ENCODE measurements at regions not wholly inside any gene's neighbourhood (a gene's known extent, or its start where the extent isn't known, plus 50 kb on each side); places are given as distances from the start of the nearest gene placed in this dataset.

GRCh38 chr11:70498976-70499801, 100.9 kb downstream of the CTTN start:
- Histone ChIP-seq H3K36me3 (replicated peaks in 1 of 2; ENCODE audit: control insufficient read depth in 1 of 2, insufficient read depth in 2 of 2, low read length in 1 of 2) (no peaks in the 10 kb centered on the region), H3F3A (replicated peaks; ENCODE audit: insufficient read depth) (no peaks in the 10 kb centered on the region), H2AFZ (ENCODE audit: low read depth) (no peak overlapping the region), H3K27ac (ENCODE audit: low read depth in 2 of 2, low read length in 1 of 2) (no peak overlapping the region; a peak in 1 of 4 replicates), H4K20me1 (ENCODE audit: insufficient read depth) (no peaks in the 10 kb centered on the region), H3K79me2 (ENCODE audit: insufficient read depth) (no peaks in the 10 kb centered on the region), H3K9me3 (no peaks in the 10 kb centered on the region), H3K27me3 (ENCODE audit: insufficient read depth) (no peaks in the 10 kb centered on the region), H3K4me3 (ENCODE audit: low read depth in 2 of 2, low read length in 1 of 2) (no peak overlapping the region), H3K4me2 (no peak overlapping the region), H3K9ac (no peak overlapping the region), H3K9me2 (no peaks in the 10 kb centered on the region), H3K4me1 (ENCODE audit: control insufficient read depth in 1 of 2, insufficient read depth in 2 of 2, low read depth in 1 of 2, low read length in 1 of 2) (peaks cover 0 to 33% of the 10 kb centered on the region in 2 experiments; a peak in 1 of 4 replicates)
- CTCF ChIA-PET = no interaction called here
- 38% methylated on average over 7 of the region's 26 CpGs for WGBS (ENCODE audit: low lambda C conversion rate)
- POLR2A ChIA-PET = no interaction called here
- DNase-seq = no peak
- TF ChIP-seq SIN3A (IDR thresholded peaks at IDR 0.05; ENCODE audit: borderline replicate concordance, low read depth, low read length) (no peak), USF2 (IDR thresholded peaks at IDR 0.05; ENCODE audit: borderline replicate concordance, low read depth, low read length) (no peak), MEF2A (IDR thresholded peaks at IDR 0.05; ENCODE audit: borderline replicate concordance, low read depth) (no peak), POLR2AphosphoS5 (IDR thresholded peaks at IDR 0.05; ENCODE audit: low read depth, low read length) (no peak), YY1 (IDR thresholded peaks at IDR 0.05; ENCODE audit: low read depth) (no peak), USF1 (IDR thresholded peaks at IDR 0.05; ENCODE audit: borderline replicate concordance, low read depth) (no peak), GABPA (IDR thresholded peaks at IDR 0.05; ENCODE audit: low read depth) (no peak), JUND (IDR thresholded peaks at IDR 0.05) (no peak), TAF1 (IDR thresholded peaks at IDR 0.05; ENCODE audit: borderline replicate concordance, low read depth, low read length) (no peak), EP300 (IDR thresholded peaks at IDR 0.05; ENCODE audit: borderline replicate concordance in 1 of 2, low read depth in 1 of 2, low read length in 1 of 2) (no peak), RXRA (IDR thresholded peaks at IDR 0.05; ENCODE audit: borderline replicate concordance, low read depth) (no peak), CTCF (IDR thresholded peaks at IDR 0.05) (no peak), ZBTB33 (IDR thresholded peaks at IDR 0.05; ENCODE audit: borderline replicate concordance, low read depth) (no peak), TEAD4 (IDR thresholded peaks at IDR 0.05; ENCODE audit: borderline replicate concordance, insufficient read depth) (no peak), ELF1 (IDR thresholded peaks at IDR 0.05) (no peak), TCF12 (IDR thresholded peaks at IDR 0.05) (no peak)

All from SK-N-SH (cell line).